Epithelial cell of esophagus (primary cell): ENCODE measurements at regions not wholly inside any gene's neighbourhood (a gene's known extent, or its start where the extent isn't known, plus 50 kb on each side); places are given as distances from the start of the nearest gene placed in this dataset.
"Not testable (repeated sequence)": the region's sequence is repeated elsewhere in the genome, so short reads cannot be mapped to it uniquely, and the experiment has no call there.

ENCODE experiments used
- DNase-seq: peaks from one replicate; pipeline ENCODE4 v3.0.0; 2010; ENCODE audit warnings: low read depth
- H3K4me3 ChIP-seq: 2 replicates; pipeline ENCODE4 v1.5.1; 2011; ENCODE audit warnings: mild to moderate bottlenecking, low read length, control low read depth
- CTCF ChIP-seq: IDR thresholded peaks from 2 replicates; pipeline ENCODE4 v1.5.1; 2011; ENCODE audit warnings: low read depth, mild to moderate bottlenecking, low read length, control low read depth, inconsistent platforms; ENCODE audit not compliant: insufficient read depth; ENCODE audit errors: missing control alignments

- no peak overlapping the region for H3K4me3 ChIP-seq
- TF ChIP-seq CTCF: no peak
- no peak for DNase-seq
These were observed 243.5 kb upstream of the TMEFF2 start for GRCh38 chr2:192438239-192438638.

- no peak for TF ChIP-seq CTCF
- DNase-seq: no peak
- no peak overlapping the region for H3K4me3 ChIP-seq
These were observed 242.9 kb upstream of the TMEFF2 start for GRCh38 chr2:192437653-192438052.

- TF ChIP-seq CTCF: no peak
- no peak overlapping the region for H3K4me3 ChIP-seq
- no peak for DNase-seq
These were observed 229.5 kb upstream of the TMEFF2 start for GRCh38 chr2:192424243-192424642.

GRCh38 chr2:192419786-192420185, 225.1 kb upstream of the TMEFF2 start:
- DNase-seq: no peak
- no peak for TF ChIP-seq CTCF
- H3K4me3 ChIP-seq: no peak overlapping the region

DNA sequence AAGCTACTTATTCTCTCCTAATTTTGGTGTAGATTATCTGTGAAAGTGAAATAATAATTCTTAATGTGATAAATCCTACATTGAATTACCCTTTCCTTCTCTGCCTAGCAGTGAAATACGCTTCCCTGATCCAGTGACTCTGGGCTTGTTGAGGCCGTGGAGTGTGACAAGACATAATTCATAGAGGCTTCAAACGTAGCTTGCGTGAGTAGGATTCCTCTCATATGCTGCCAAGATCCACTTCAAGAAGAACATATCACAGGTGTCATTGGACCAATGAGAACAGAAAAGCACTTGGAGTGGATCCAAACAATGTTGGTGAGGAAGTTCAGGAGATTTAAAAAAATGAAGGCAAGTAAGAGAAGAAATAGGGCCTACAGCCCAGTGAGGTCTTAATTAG, 221.3 kb upstream of the TMEFF2 start:
- peak; percentile 2 for DNase-seq
- no peak overlapping the region for H3K4me3 ChIP-seq
- TF ChIP-seq CTCF: no peak

GRCh38 chr2:192414794-192415193, 220.1 kb upstream of the TMEFF2 start:
- no peak for TF ChIP-seq CTCF
- no peak overlapping the region for H3K4me3 ChIP-seq
- no peak for DNase-seq

DNA sequence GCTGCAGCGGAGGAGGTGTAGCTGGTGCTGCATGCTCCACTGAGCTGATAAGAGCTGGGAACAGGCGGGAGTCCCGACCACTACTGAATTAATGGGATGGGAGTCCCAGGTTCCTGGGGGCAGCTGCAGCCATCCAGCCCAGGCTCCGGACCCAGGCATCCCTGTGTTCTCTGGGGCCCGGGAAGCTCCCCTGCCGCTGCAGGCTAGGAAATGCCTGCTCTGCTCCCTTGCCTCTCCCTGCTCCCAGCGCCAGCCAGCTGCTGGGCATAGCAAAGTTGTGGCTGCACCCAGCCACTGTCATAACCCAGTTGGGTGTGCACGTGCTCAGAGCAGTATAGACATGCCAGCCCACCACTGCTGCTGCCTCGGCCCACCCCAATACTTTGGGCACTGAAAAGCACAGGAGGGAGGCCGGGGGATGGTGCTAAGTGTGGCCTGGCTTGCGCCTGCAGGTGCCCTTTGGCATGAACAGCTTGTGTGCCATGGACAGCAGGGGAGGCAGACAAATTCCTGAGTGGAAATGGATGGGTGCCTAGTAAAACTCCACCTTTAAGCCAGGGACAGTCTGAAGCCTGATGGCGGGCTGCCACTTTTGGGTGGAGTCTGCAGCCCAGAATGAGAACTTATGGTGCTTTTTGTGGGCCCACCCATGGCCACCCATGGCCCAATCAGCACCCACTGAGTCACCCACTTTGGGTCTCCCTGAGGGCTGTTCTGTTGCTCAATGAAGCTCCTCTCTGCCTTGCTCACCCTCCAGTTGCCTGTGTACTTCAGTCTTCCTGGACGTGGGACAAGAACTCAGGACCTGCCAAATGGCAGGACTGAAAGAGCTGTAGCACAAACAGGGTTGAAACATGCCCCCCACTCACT, 219.3 kb upstream of the TMEFF2 start:
- no peak for TF ChIP-seq CTCF
- no peak overlapping the region for H3K4me3 ChIP-seq
- DNase-seq: no peak

GRCh38 chr2:192412866-192413265, 218.1 kb upstream of the TMEFF2 start:
- not testable (repeated sequence) for H3K4me3 ChIP-seq, DNase-seq
